ENCODE measurements at regions not wholly inside any gene's neighbourhood (a gene's known extent, or its start where the extent isn't known, plus 50 kb on each side); places are given as distances from the start of the nearest gene placed in this dataset.

DNA sequence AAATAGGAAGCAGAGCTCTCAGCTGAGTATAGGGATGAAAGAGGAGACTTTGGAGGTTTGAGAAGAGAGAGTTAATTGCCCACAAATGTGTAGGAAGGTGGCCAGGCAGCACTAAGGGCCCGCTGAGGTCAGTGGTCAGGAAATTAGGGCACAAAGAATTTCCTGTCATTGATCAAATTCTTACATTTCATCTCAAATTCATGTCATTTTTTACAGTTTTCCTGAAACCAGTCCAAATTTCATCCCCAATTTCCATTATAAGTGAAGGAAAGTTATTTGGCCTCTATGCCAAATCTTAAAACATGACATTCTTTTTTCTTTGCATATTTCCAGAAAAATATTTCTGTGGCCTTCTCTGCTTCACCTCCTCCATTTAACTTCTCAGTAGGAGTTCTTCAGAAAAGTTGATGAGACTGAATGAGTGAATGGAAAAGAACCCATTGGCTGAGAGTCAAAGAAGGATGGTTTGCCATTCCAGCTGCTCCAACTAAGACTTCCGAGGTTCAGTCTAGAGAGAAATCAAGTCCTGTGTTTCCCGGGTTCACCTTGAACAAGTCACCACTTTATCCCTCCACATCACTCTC, 68.7 kb upstream of the SPRY1 start:
- DNase-seq (ENCODE audit: low read depth, low spot score): no peak
- Mint-ChIP-seq H3K9me3 (peaks cover 20% of the 10 kb centered on the region), H3K4me3 (no peak overlapping the region), H3K4me1 (peaks cover 6% of the 10 kb centered on the region), H3K36me3 (ENCODE audit: low read depth) (peaks cover 41% of the 10 kb centered on the region), H3K27me3 (ENCODE audit: low read depth) (no peaks in the 10 kb centered on the region), H3K27ac (ENCODE audit: unreplicated experiment) (peak overlapping the region; percentile 0)
- no peak for TF ChIP-seq CTCF (conservative IDR thresholded peaks at IDR 0.05)

DNA sequence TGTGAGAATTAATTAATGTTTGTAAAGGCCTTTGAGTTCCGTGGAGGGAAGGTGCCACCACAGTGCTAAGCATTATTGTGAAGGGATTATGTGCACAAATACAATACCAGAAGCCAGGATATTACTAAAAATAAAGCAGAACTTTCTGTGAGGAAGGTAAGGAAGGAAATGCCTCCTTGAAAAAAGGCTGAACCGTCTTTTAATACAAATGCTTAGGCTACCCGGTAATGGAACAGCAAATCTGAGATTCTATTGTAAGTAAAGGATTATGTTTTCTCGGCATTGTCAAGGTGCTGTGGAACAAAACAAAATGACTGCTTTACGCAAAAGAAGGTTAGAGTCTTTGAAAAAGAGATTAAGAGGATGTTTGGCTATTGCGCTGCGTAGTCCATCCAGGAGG, 57.9 kb upstream of the SPRY1 start:
- Mint-ChIP-seq H3K27ac (ENCODE audit: unreplicated experiment) (peak overlapping the region; percentile 69), H3K4me3 (no peak overlapping the region), H3K27me3 (ENCODE audit: low read depth) (no peaks in the 10 kb centered on the region), H3K4me1 (peaks cover 24% of the 10 kb centered on the region), H3K36me3 (ENCODE audit: low read depth) (peaks cover 19% of the 10 kb centered on the region), H3K9me3 (peaks cover 10% of the 10 kb centered on the region)
- TF ChIP-seq CTCF (conservative IDR thresholded peaks at IDR 0.05): no peak
- no peak for DNase-seq (ENCODE audit: low read depth, low spot score)

DNA sequence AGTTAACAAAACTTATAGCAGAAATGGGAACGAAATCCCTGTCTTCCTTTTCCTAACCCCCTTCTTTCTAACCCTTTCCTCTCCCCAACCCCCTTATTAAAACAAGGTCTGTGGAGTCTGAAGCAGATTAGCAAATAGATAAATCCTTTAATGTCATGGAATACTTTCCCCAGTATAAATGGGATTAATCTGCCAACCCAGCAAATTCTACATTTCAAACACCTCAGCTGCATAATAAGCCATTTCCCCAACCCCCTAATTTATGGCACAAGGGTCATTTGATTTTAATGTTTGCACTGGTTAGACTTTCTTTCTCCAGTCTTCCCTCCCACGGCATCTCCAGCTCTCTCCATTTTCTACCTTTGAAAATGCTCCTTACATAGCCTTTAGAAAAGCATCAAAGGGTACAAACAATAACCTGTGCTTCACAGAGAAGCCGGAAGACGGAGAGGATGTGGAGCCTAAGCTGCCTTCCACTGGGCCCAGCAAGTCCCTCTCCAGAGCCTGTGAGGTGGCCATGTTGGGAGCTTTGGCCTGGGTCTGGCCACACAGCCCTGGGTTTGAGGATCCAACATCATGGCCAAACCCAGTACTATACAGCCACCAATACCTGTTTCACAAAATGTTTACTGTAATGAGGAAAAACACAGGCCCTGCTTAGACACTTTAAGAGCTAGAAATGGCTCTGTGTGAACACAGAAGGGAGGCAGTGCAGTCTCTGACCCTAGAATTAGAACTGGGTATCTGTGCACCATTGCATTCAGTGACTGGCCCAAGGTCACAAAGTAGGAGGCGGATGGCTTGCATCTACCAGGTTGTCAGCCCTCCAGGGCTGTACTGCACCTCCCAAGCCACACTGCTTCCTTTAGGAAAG, 56.9 kb upstream of the SPRY1 start:
- H3K9me3 Mint-ChIP-seq: peaks cover 10% of the 10 kb centered on the region

GRCh38 chr4:123340381-123340701, 56.3 kb upstream of the SPRY1 start:
- H3K36me3 Mint-ChIP-seq (ENCODE audit: low read depth): peaks cover 6% of the 10 kb centered on the region
- no peak for DNase-seq (ENCODE audit: low read depth, low spot score)
- no peak overlapping the region for H3K4me3 Mint-ChIP-seq
- peaks cover 39% of the 10 kb centered on the region for H3K4me1 Mint-ChIP-seq
- no peak for TF ChIP-seq CTCF (conservative IDR thresholded peaks at IDR 0.05)
- no peak overlapping the region for H3K27ac Mint-ChIP-seq (ENCODE audit: unreplicated experiment)
- H3K27me3 Mint-ChIP-seq (ENCODE audit: low read depth): no peaks in the 10 kb centered on the region
- peaks cover 6% of the 10 kb centered on the region for H3K9me3 Mint-ChIP-seq

More for the DNA sequence above, 56.9 kb upstream of the SPRY1 start:
- no peak for DNase-seq (ENCODE audit: low read depth, low spot score)
- no peak for TF ChIP-seq CTCF (conservative IDR thresholded peaks at IDR 0.05)
- no peak overlapping the region for H3K4me3 Mint-ChIP-seq
- H3K36me3 Mint-ChIP-seq (ENCODE audit: low read depth): peaks cover 10% of the 10 kb centered on the region
- peaks cover 33% of the 10 kb centered on the region for H3K4me1 Mint-ChIP-seq
- no peaks in the 10 kb centered on the region for H3K27me3 Mint-ChIP-seq (ENCODE audit: low read depth)
- peak overlapping the region; percentile 35 for H3K27ac Mint-ChIP-seq (ENCODE audit: unreplicated experiment)

- no peak overlapping the region for H3K4me3 Mint-ChIP-seq
- DNase-seq (ENCODE audit: low read depth, low spot score): no peak
- peaks cover 2% of the 10 kb centered on the region for H3K36me3 Mint-ChIP-seq (ENCODE audit: low read depth)
- no peaks in the 10 kb centered on the region for H3K27me3 Mint-ChIP-seq (ENCODE audit: low read depth)
- peaks cover 3% of the 10 kb centered on the region for H3K9me3 Mint-ChIP-seq
- no peak overlapping the region for H3K27ac Mint-ChIP-seq (ENCODE audit: unreplicated experiment)
- peaks cover 58% of the 10 kb centered on the region for H3K4me1 Mint-ChIP-seq
- no peak for TF ChIP-seq CTCF (conservative IDR thresholded peaks at IDR 0.05)
Observed at GRCh38 chr4:123342498-123342897, 54.1 kb upstream of the SPRY1 start.
